ENCODE measurements at regions not wholly inside any gene's neighbourhood (a gene's known extent, or its start where the extent isn't known, plus 50 kb on each side); places are given as distances from the start of the nearest gene placed in this dataset.
"Not testable (repeated sequence)": the region's sequence is repeated elsewhere in the genome, so short reads cannot be mapped to it uniquely, and the experiment has no call there.

- DNase-seq (ENCODE audit: low read depth in 2 of 2): peak in 1 of 2 donors; percentile 6
Measured at GRCh38 chr6:130494729-130495128, 128.9 kb downstream of the TMEM200A start.

DNA sequence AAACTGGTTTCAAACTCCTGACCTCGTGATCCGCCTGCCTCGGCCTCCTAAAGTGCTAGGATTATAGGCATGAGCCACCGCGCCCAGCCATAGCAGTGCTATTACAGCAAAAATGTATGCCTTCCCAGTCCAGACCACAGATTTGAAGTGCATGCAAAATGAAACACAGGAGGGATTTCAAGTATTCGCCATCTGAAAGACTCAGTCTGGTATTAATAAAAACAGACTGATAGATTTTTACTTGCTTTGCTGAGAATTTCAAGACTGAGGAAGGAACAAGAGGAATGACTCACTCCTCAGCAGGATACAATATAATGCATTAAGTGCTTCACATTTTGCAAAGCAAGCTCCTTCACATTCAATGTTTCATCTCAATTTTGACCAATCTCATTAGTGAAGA lies 134.9 kb downstream of the TMEM200A start:
- DNase-seq (ENCODE audit: low read depth in 2 of 2): peak in 1 of 2 donors; percentile 1

- DNase-seq (ENCODE audit: low read depth in 2 of 2): no peak
Measured at GRCh38 chr6:130503146-130503545, 137.3 kb downstream of the TMEM200A start.

- DNase-seq (ENCODE audit: low read depth in 2 of 2): no peak
Measured at GRCh38 chr6:130505808-130506598, 140.2 kb downstream of the TMEM200A start.

GRCh38 chr6:130507005-130507665 lies 141.3 kb downstream of the TMEM200A start:
- DNase-seq (ENCODE audit: low read depth in 2 of 2): not testable (repeated sequence)

GRCh38 chr6:130507666-130508028 lies 141.8 kb downstream of the TMEM200A start:
- no peak for DNase-seq (ENCODE audit: low read depth in 2 of 2)

DNA sequence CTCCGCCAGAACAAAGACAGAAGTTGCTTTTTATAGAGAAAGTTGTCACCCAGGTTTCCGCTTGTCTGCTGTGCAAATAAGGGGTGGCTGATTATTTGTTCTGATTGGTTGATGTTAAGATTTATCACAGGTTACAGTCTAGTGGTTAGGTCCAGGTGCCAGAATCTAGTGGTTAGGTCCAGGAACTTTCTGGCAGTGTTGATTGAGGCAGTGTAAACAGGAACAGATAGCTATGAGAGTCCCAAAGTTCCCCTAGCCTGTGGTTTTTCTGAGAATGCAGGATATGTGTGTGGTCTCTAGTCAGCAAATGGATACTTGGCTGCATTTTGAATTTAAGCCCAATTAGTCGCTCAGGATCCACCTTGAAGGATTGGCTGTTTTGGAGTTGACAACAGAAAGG lies 148.0 kb downstream of the TMEM200A start:
- peak in 1 of 2 donors; percentile 43 for DNase-seq (ENCODE audit: low read depth in 2 of 2)

DNA sequence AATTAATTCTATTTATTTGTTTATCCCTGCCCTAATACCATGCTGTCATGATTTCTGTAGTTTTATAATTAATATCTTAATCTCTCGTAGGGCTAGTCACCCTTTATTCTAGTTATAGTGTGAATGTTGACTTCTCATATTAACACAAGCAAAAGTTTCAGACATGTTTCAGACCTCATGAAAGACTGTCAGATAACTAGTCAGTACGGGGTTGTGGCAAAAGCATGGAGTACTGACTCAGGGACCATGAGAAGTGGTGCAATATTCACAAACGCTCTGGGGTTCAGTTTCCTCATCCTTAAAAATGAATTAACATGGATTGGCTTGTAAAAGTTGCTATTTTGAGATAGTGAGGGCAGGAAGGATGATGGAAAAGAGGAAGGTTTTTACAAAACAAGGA lies 148.9 kb downstream of the TMEM200A start:
- no peak for DNase-seq (ENCODE audit: low read depth in 2 of 2)

DNA sequence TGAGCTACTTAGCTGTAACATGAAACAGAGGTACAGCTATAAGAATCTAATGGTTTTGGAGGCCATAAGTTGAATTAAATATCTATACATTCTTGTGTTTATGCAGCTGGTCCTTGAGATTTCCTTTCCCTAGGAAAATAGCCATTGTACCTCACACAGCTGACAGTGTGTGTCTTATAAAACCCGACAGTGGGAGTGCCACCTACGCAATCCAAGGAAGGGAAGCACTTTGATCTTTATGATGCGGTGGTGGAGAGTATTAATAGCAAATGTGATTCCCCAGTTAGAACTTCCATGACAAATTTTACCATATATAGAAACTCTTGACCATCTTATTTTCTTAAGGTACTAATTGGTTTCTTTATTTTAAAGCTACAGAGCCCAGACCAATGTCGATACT lies 149.5 kb downstream of the TMEM200A start:
- DNase-seq (ENCODE audit: low read depth in 2 of 2): no peak

- no peak for DNase-seq (ENCODE audit: low read depth in 2 of 2)
Measured at GRCh38 chr6:130516604-130517003, 150.8 kb downstream of the TMEM200A start.

DNA sequence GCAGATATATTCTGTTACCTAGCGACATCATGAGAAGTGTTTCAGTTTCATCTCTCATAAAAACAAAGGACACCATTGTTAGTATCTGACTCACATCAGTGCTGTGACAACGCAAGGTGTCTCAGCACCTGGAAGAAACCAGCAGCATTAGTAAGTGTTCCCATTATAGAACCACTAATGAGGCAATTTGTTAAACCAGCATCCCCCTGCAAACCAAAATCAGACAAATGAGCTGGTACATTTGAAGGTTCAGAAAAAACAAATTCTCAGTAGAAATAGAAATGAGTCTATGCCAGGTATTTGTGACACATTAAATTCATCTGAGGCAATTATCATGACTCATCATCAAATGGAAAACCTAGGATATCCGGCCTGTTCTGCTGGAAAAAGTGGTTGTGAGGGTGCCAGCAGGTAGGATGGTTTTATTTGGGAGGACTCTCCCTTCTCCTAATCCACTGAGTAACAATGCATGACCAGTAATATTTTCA lies 151.7 kb downstream of the TMEM200A start:
- peak in 1 of 2 donors; percentile 29 for DNase-seq (ENCODE audit: low read depth in 2 of 2)

- DNase-seq (ENCODE audit: low read depth in 2 of 2): no peak
Measured at GRCh38 chr6:130518588-130518987, 152.8 kb downstream of the TMEM200A start.

DNA sequence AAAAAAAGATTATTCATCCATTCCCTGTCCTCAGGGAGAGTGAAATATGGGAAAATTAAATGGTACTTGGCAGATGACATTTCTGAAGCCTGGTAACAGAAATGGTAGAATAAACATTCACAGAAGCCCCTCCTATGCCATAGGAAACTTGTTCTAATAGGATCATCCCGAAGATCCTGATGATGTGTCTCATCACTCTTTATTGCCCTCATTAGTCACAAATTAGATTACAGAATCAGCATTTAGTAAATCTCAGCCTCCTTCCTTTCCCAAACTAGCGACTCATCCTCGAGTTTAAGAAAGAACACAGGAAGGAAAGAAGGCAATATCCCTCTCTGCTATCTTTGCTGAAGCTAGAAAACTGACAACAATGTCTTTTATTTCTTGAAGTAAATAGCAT lies 154.4 kb downstream of the TMEM200A start:
- DNase-seq (ENCODE audit: low read depth in 2 of 2): no peak

DNA sequence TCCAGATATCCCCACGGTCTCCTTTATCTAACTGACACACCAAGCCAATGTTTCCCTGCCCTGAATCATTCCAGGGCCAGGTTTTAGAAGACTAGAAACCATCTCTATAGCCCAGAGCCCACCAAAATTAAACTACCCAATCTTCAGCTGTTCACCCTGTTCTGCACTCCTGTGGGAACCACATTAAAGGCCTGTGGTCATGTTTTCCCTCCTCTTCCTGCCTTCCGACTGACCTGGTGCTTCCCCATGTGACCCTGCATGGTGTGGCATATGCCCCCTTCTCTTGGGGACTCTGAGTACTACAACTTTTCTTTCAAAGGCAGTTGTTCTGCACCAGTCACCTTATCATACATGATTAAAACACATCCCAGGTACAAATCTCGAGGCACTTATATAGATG lies 155.0 kb downstream of the TMEM200A start:
- DNase-seq (ENCODE audit: low read depth in 2 of 2): no peak

- no peak for DNase-seq (ENCODE audit: low read depth in 2 of 2)
Measured at GRCh38 chr6:130524552-130524951, 158.7 kb downstream of the TMEM200A start.

DNA sequence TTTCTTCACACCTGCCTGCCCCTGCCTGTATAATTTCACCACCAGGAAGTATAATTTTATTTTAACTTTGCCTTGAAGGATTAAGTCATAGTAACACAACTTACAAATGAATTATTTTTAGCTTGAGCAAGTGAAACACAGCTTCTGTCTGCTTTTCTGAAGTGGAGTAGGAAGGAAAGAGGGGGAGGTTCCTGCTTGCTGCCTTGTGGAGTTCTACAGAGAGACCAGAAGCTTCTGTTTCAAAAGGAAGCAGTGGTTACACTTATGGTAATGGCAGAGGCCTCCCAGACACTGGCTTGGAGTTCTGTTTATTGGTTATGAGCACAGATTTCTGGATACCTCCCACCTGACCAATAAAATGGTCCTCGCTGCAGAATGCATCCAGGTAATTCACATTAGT lies 159.6 kb downstream of the TMEM200A start:
- no peak for DNase-seq (ENCODE audit: low read depth in 2 of 2)

GRCh38 chr6:130526466-130526865 lies 160.6 kb downstream of the TMEM200A start:
- DNase-seq (ENCODE audit: low read depth in 2 of 2): no peak

DNA sequence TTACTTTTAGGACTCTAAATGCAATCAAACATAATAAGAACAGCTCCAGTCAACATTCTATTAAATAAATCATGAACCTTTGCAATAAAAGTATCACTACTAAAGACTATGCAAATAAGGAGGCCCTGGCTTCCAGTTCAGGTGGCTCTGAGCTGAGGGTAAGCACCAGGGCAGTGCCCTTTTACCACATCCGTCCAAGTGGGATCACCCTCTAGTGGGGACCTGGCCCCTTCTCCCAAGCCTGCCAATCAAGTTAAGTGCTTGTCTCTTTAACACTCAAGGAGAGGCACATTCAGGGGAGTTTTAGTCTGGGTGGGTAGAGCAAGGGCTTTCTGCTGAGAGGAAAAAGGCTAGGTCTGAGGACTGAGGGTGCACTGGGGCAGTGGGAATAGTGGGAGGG lies 161.4 kb downstream of the TMEM200A start:
- no peak for DNase-seq (ENCODE audit: low read depth in 2 of 2)

- no peak for DNase-seq (ENCODE audit: low read depth in 2 of 2)
Measured at GRCh38 chr6:130529569-130530149, 163.8 kb downstream of the TMEM200A start.

GRCh38 chr6:130534627-130535026 lies 168.8 kb downstream of the TMEM200A start:
- DNase-seq (ENCODE audit: low read depth in 2 of 2): no peak

- no peak for DNase-seq (ENCODE audit: low read depth in 2 of 2)
Measured at GRCh38 chr6:130535242-130535641, 169.4 kb downstream of the TMEM200A start.

- DNase-seq (ENCODE audit: low read depth in 2 of 2): no peak
Measured at GRCh38 chr6:130537447-130537846, 171.6 kb downstream of the TMEM200A start.

DNA sequence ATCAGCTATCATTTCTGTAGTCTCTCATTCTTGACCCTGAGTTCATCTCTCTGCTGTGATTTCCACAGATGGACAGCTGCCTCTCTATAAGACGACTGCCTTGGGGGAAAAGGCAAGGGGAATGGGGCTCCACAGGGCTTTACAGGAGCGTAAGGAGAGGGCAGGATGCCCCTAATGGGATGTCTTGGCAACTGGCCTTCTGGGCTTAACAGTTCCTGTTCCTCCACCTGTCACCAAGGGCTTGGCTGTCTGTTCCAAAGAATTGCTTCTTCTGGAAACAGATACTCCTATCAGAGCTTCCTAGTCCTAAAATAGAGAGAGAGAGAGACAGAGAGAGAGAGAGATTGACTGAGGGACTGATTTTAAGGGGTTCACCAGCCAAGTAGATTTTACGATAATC lies 181.9 kb downstream of the TMEM200A start:
- DNase-seq (ENCODE audit: low read depth in 2 of 2): no peak
